ENCODE measurements at regions not wholly inside any gene's neighbourhood (a gene's known extent, or its start where the extent isn't known, plus 50 kb on each side); places are given as distances from the start of the nearest gene placed in this dataset.

- Histone ChIP-seq H4K20me1 (ENCODE audit: insufficient read depth) (no peaks in the 10 kb centered on the region), H3K4me3 (IDR thresholded peaks at IDR 0.05; ENCODE audit: insufficient read depth, low read depth, low read length) (no peak overlapping the region), H3K27ac (no peak overlapping the region), H2AFZ (ENCODE audit: low read depth) (no peak overlapping the region), H3K36me3 (ENCODE audit: insufficient read depth) (no peaks in the 10 kb centered on the region), H3K27me3 (ENCODE audit: insufficient read depth, low read depth) (no peaks in the 10 kb centered on the region), H3K79me2 (ENCODE audit: insufficient read depth, low read depth) (no peaks in the 10 kb centered on the region), H3K4me1 (ENCODE audit: low read depth, poor library complexity, severe bottlenecking) (no peaks in the 10 kb centered on the region), H3K4me2 (no peak overlapping the region), H3K9ac (no peak overlapping the region)
- no peak for TF ChIP-seq CTCF (conservative IDR thresholded peaks at IDR 0.05; ENCODE audit: low read depth, low read length)
Observed at GRCh38 chr19:30293051-30293785, 79.0 kb upstream of the ZNF536 start.

GRCh38 chr19:30297969-30298368 is 74.2 kb upstream of the ZNF536 start:
- H3K4me3 ChIP-seq (IDR thresholded peaks at IDR 0.05; ENCODE audit: insufficient read depth, low read depth, low read length): no peak overlapping the region
- no peak for TF ChIP-seq CTCF (conservative IDR thresholded peaks at IDR 0.05; ENCODE audit: low read depth, low read length)
- no peak overlapping the region for H3K9ac ChIP-seq
- H3K4me2 ChIP-seq: no peak overlapping the region
- H3K27ac ChIP-seq: no peak overlapping the region
- H3K79me2 ChIP-seq (ENCODE audit: insufficient read depth, low read depth): no peaks in the 10 kb centered on the region
- no peak overlapping the region for H2AFZ ChIP-seq (ENCODE audit: low read depth)
- H3K36me3 ChIP-seq (ENCODE audit: insufficient read depth): no peaks in the 10 kb centered on the region
- no peaks in the 10 kb centered on the region for H3K4me1 ChIP-seq (ENCODE audit: low read depth, poor library complexity, severe bottlenecking)
- no peaks in the 10 kb centered on the region for H4K20me1 ChIP-seq (ENCODE audit: insufficient read depth)
- no peaks in the 10 kb centered on the region; the same call in 1 of the 2 replicates for H3K27me3 ChIP-seq (ENCODE audit: insufficient read depth, low read depth)

GRCh38 chr19:30303131-30303654 is 69.0 kb upstream of the ZNF536 start:
- no peak overlapping the region for H3K27ac ChIP-seq
- H3K4me3 ChIP-seq (IDR thresholded peaks at IDR 0.05; ENCODE audit: insufficient read depth, low read depth, low read length): no peak overlapping the region
- no peaks in the 10 kb centered on the region for H3K4me1 ChIP-seq (ENCODE audit: low read depth, poor library complexity, severe bottlenecking)
- TF ChIP-seq CTCF (conservative IDR thresholded peaks at IDR 0.05; ENCODE audit: low read depth, low read length): no peak
- no peaks in the 10 kb centered on the region for H3K36me3 ChIP-seq (ENCODE audit: insufficient read depth)
- H3K27me3 ChIP-seq (ENCODE audit: insufficient read depth, low read depth): no peaks in the 10 kb centered on the region; the same call in 1 of the 2 replicates
- H4K20me1 ChIP-seq (ENCODE audit: insufficient read depth): no peaks in the 10 kb centered on the region
- no peak overlapping the region for H3K4me2 ChIP-seq
- H2AFZ ChIP-seq (ENCODE audit: low read depth): no peak overlapping the region
- no peak overlapping the region for H3K9ac ChIP-seq
- H3K79me2 ChIP-seq (ENCODE audit: insufficient read depth, low read depth): no peaks in the 10 kb centered on the region

GRCh38 chr19:30304540-30304939 is 67.6 kb upstream of the ZNF536 start:
- Histone ChIP-seq H3K4me3 (IDR thresholded peaks at IDR 0.05; ENCODE audit: insufficient read depth, low read depth, low read length) (no peak overlapping the region), H3K4me1 (ENCODE audit: low read depth, poor library complexity, severe bottlenecking) (no peaks in the 10 kb centered on the region), H2AFZ (ENCODE audit: low read depth) (no peak overlapping the region), H3K36me3 (ENCODE audit: insufficient read depth) (no peaks in the 10 kb centered on the region), H3K4me2 (no peak overlapping the region), H4K20me1 (ENCODE audit: insufficient read depth) (no peaks in the 10 kb centered on the region), H3K79me2 (ENCODE audit: insufficient read depth, low read depth) (no peaks in the 10 kb centered on the region), H3K27ac (no peak overlapping the region), H3K27me3 (ENCODE audit: insufficient read depth, low read depth) (no peaks in the 10 kb centered on the region; the same call in 1 of the 2 replicates), H3K9ac (no peak overlapping the region)
- no peak for TF ChIP-seq CTCF (conservative IDR thresholded peaks at IDR 0.05; ENCODE audit: low read depth, low read length)
